ENCODE measurements at regions not wholly inside any gene's neighbourhood (a gene's known extent, or its start where the extent isn't known, plus 50 kb on each side); places are given as distances from the start of the nearest gene placed in this dataset.
"Not testable (repeated sequence)": the region's sequence is repeated elsewhere in the genome, so short reads cannot be mapped to it uniquely, and the experiment has no call there.

- no peak for DNase-seq
Observed at GRCh38 chr20:40634891-40635290, 54.1 kb downstream of the MAFB start.

- no peak for DNase-seq
Observed at GRCh38 chr20:40633123-40633850, 55.7 kb downstream of the MAFB start.

- DNase-seq, result no peak
Observed at GRCh38 chr20:40632346-40632976, 56.6 kb downstream of the MAFB start.

- no peak for DNase-seq
Observed at GRCh38 chr20:40631119-40631631, 57.9 kb downstream of the MAFB start.

GRCh38 chr20:40630713-40631112 is 58.3 kb downstream of the MAFB start:
- DNase-seq, result no peak

GRCh38 chr20:40630099-40630498 is 58.9 kb downstream of the MAFB start:
- DNase-seq, result no peak

- no peak for DNase-seq
Observed at GRCh38 chr20:40628877-40629276, 60.2 kb downstream of the MAFB start.

GRCh38 chr20:40619053-40619452 is 70.0 kb downstream of the MAFB start:
- not testable (repeated sequence) for DNase-seq

GRCh38 chr20:40617594-40617993 is 71.4 kb downstream of the MAFB start:
- DNase-seq, result no peak

GRCh38 chr20:40612837-40613236 is 76.2 kb downstream of the MAFB start:
- DNase-seq, result no peak

- no peak for DNase-seq
Observed at GRCh38 chr20:40612247-40612646, 76.8 kb downstream of the MAFB start.

GRCh38 chr20:40610730-40611129 is 78.3 kb downstream of the MAFB start:
- DNase-seq, result no peak

- DNase-seq, result no peak
Observed at GRCh38 chr20:40607927-40608326, 81.1 kb downstream of the MAFB start.

GRCh38 chr20:40606660-40607059 is 82.4 kb downstream of the MAFB start:
- no peak for DNase-seq

- DNase-seq, result no peak
Observed at GRCh38 chr20:40606237-40606636, 82.8 kb downstream of the MAFB start.

GRCh38 chr20:40604416-40604815 is 84.6 kb downstream of the MAFB start:
- no peak for DNase-seq

- no peak for DNase-seq
Observed at GRCh38 chr20:40603057-40603651, 85.9 kb downstream of the MAFB start.

GRCh38 chr20:40602381-40602780 is 86.7 kb downstream of the MAFB start:
- no peak for DNase-seq

GRCh38 chr20:40600441-40601219 is 88.4 kb downstream of the MAFB start:
- DNase-seq, result no peak

GRCh38 chr20:40599987-40600386 is 89.0 kb downstream of the MAFB start:
- DNase-seq, result no peak

- no peak for DNase-seq
Observed at GRCh38 chr20:40592941-40593340, 96.1 kb downstream of the MAFB start.

- DNase-seq, result no peak
Observed at GRCh38 chr20:40591536-40591935, 97.5 kb downstream of the MAFB start.

- no peak for DNase-seq
Observed at GRCh38 chr20:40591119-40591518, 97.9 kb downstream of the MAFB start.

Data from bone marrow (tissue), 2 donors.